AG10803 (cell line): ENCODE measurements at regions not wholly inside any gene's neighbourhood (a gene's known extent, or its start where the extent isn't known, plus 50 kb on each side); places are given as distances from the start of the nearest gene placed in this dataset.
"Not testable (repeated sequence)": the region's sequence is repeated elsewhere in the genome, so short reads cannot be mapped to it uniquely, and the experiment has no call there.

Experiments
- DNase-seq: peaks from one replicate; pipeline ENCODE4 v3.0.0; 2010; ENCODE audit warnings: low read depth
- H3K4me3 ChIP-seq: 2 replicates; pipeline ENCODE4 v1.5.1; 2011; ENCODE audit warnings: mild to moderate bottlenecking, low read length, control low read depth
- TF ChIP-seq, protein P1 (sequence below): conservative IDR thresholded peaks from 2 replicates; pipeline ENCODE4 v1.5.1; 2011; ENCODE audit warnings: mild to moderate bottlenecking, low read length, control low read depth, inconsistent platforms

DNA sequence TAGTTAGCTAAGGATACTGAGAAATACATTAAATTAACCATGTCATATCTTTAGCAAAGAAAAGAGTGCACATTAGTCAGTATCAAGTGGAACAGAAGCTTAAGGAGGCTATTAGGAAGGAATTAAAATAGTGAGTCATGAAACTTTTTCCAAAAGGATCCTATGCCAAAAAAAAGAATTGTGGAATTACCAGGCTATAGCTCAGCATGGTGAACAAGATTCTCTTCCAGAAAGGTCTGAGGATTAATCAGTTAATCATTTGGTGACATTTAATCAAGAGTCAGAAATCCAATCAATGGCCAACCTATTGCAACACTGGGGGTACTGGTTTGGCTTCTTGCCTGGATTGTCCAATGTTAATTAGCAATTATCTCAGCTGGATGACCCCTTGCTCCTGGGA lies 244.5 kb upstream of the NMUR2 start:
- DNase-seq, result no peak
- no peak overlapping the region for H3K4me3 ChIP-seq
- TF ChIP-seq, protein P1, sequence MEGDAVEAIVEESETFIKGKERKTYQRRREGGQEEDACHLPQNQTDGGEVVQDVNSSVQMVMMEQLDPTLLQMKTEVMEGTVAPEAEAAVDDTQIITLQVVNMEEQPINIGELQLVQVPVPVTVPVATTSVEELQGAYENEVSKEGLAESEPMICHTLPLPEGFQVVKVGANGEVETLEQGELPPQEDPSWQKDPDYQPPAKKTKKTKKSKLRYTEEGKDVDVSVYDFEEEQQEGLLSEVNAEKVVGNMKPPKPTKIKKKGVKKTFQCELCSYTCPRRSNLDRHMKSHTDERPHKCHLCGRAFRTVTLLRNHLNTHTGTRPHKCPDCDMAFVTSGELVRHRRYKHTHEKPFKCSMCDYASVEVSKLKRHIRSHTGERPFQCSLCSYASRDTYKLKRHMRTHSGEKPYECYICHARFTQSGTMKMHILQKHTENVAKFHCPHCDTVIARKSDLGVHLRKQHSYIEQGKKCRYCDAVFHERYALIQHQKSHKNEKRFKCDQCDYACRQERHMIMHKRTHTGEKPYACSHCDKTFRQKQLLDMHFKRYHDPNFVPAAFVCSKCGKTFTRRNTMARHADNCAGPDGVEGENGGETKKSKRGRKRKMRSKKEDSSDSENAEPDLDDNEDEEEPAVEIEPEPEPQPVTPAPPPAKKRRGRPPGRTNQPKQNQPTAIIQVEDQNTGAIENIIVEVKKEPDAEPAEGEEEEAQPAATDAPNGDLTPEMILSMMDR, result no peak

DNA sequence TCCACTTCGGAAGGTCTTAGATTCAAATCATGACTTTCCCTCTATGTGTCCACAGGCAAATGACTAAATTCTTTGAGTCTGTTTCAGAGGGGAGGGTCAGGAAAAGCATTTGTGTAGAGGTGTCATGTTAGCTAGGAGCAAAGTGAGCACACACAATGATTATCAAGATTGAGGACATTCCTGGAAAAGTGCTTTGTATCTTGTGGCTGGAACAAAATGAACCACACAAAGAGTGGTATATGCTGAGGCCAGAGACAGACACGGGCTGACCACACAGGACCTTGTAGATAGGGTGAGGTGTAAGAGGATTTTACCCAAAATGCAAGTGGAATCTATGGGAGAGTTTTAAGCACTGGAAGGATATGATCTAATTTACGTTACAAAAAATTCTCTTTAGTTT lies 245.3 kb upstream of the NMUR2 start:
- DNase-seq, result no peak
- H3K4me3 ChIP-seq, result no peak overlapping the region
- TF ChIP-seq, protein P1, result no peak

DNA sequence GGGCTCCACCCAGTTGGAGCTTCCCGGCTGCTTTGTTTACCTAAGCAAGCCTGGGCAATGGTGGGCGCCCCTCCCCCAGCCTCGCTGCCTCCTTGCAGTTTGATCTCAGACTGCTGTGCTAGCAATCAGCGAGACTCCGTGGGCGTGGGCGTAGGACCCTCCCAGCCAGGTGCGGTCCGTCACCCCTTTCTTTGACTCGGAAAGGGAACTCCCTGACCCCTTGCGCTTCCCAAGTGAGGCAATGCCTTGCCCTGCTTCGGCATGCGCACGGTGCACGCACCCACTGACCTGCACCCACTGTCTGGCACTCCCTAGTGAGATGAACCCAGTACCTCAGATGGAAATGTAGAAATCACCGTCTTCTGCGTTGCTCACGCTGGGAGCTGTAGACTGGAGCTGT lies 254.4 kb upstream of the NMUR2 start:
- DNase-seq, H3K4me3 ChIP-seq: not testable (repeated sequence)

DNA sequence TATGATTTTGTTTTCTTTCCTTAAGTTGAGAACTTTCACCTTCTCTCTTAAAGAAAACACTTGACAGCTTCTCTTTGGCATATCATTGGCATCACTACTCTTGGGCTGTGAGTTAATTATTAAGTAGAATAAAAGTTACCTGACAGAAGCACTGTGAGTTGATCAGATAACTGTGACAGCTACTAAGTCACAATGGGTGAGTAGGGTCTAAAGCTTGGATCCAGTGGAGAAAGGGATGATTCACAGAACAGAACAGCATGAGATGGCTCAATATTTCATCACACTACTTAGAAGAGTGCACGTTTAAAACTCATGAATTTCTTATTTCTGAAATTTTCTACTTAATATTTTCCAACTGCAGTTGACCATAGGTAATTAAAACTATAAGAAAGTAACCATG lies 268.5 kb upstream of the NMUR2 start:
- no peak for DNase-seq
- H3K4me3 ChIP-seq, result no peak overlapping the region
- TF ChIP-seq, protein P1, result no peak

DNA sequence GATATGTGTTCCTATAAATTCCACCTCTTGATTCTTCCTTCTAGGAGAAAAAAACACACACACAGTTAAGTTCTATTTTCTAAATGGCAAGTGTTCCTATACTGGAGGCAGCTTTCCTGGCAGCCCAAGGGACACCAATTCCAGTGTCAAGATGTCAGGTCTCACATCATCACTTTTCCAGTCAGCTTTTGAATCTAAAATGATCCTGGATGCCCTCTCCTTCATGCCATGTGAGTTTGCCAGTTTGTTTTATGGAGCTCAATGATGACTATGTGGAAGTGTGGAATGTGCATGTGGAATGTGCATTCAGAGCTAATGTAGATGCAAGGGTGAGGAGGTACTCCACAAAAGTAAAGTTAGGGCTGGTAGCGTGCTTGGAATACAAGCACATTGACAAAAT lies 269.3 kb upstream of the NMUR2 start:
- no peak overlapping the region for H3K4me3 ChIP-seq
- no peak for DNase-seq
- TF ChIP-seq, protein P1, result no peak

DNA sequence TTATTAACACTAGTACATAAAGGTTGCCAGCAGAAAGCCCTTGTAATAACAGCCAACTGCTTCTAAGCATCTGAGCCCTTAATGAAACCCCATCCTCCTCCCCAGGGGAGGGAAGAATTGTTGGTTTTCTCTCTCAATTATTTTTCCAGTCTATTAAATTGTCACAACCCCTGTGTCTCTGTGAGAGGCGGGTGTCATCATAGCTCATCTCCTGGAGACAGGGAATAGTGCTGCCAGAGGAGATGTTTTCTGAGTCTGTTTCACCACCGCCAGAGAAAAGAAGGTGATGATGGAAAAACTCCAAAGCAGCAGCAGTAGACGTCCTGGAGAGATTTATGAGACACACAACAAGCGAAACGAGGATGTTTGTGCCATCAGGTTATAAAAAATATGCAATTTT lies 271.1 kb upstream of the NMUR2 start:
- DNase-seq, result no peak
- H3K4me3 ChIP-seq, result no peak overlapping the region
- TF ChIP-seq, protein P1, result no peak

DNA sequence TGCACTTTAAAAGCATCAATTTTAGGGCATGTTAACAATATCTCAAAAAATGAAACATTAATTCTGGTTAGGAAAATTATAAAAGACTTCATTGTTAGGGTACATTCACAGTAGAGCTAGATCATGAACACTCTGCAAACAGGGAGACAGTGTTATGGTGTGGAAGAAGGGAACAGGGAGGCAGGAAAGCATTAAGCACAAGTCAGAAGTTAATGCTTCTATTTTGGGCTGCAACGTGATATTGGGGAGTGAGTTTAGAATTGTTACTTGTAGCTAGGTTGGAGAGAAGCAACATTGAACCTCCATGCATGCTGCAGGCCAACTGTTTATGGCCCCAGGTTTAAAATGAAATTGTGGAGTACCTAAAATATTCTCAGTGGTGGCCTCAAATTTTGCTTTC lies 278.1 kb upstream of the NMUR2 start:
- H3K4me3 ChIP-seq, result no peak overlapping the region
- TF ChIP-seq, protein P1, result no peak
- no peak for DNase-seq

DNA sequence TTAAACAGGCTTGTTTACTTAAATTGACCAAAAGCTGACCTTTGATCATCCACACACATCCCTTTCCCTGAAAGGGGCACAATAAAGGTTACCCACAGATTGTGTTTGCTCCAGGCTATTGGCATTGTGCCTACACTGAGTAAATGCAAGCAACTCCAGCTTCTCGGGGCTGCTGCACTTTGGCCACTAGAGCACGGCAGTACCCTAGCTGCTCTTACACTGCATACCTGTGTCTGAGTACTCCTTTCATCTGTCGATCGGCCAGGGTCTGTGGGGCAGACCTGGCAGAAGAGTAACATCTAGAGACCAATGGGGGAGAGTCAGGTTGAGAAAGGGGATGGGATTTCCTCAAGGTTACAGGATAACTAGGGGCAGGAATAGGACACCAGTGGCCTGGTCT lies 281.9 kb upstream of the NMUR2 start:
- TF ChIP-seq, protein P1, result no peak
- no peak overlapping the region for H3K4me3 ChIP-seq
- no peak for DNase-seq
